Stimulated activated CD8-positive, alpha-beta memory T cell treated with anti-CD3 and anti-CD28 coated beads, Interleukin-4, amount 100 ng/mL, for 1 hour (primary cell): ENCODE measurements at regions not wholly inside any gene's neighbourhood (a gene's known extent, or its start where the extent isn't known, plus 50 kb on each side); places are given as distances from the start of the nearest gene placed in this dataset.
"Not testable (repeated sequence)": the region's sequence is repeated elsewhere in the genome, so short reads cannot be mapped to it uniquely, and the experiment has no call there.

Experiments
- DNase-seq, 2 donors: peaks; one replicate each; pipeline ENCODE4 v3.0.0-alpha.2; 2020; ENCODE audit warnings: low read depth in 2 of 2, low spot score in 1 of 2

DNA sequence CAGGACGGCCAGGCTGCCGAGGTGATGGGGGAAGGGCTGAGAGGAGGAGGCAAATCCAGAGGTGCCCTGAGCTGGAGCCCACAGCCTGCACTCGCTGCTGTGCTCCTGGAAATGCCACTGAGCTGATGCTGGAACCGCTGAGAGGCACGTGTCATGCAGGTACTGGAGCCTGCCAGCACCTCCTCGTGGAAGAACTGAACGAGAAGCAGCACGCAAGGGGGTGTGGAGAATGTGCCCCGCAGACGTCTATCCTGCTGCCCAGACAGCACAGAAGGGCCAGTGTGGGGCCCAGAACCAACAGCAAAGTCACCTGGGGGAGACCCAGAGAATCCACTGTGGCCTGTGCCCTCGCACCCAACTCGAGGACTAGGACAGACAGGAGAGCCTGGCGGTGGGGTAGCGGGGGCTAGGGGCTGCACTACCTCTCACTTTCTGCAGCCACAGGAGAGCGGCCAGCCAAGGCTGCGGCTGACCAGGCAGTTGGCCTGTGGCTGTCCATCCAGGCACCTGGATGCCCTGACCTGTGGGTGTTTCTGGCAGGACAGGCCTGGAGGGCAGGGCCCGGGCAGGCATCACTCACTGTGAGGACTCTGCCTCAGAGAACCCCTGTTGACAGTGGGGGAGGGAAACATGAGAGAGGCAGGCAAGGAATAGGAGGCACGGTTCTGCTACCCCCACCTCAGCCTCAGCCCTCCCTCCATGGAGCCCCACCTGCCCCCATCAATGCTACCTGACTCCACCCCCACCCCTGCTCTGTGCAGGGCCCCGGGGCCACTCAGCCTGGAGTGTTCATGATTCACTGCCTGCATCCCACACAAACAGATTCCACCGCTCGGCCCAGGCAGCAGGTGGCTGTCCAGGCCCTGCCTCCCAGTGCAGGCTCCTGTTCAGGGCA lies 213.1 kb downstream of the TBC1D2B start:
- no peak for DNase-seq

DNA sequence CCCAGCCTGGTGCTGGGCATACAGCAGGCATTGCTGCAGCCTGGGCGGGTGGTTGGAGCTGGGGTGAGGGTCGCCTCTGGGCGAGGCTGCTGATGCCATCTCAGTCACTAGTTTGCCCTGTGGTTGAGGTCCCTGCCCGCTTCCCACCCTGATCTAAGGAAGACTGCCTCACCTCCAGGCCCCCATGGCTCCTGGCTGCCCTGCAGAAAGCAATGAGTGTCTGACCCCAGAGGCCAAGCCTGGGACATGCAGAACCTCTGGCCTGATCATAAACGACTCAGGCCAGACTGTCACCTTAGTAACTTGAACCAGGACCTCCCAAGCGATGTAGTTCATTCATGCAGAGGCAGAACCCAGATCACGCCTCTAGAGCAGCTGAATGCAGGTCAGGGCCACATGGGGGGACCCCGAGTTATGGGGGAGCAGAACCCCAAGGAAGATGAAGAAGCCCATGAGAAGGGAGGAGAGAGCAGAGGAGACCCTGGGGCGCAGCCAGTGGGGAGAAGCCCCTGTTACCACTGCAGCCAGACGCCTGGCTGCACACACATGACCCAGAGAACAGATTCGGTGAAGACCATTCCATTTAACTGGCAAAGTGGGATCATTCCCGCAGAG lies 213.9 kb downstream of the TBC1D2B start:
- DNase-seq: no peak

DNA sequence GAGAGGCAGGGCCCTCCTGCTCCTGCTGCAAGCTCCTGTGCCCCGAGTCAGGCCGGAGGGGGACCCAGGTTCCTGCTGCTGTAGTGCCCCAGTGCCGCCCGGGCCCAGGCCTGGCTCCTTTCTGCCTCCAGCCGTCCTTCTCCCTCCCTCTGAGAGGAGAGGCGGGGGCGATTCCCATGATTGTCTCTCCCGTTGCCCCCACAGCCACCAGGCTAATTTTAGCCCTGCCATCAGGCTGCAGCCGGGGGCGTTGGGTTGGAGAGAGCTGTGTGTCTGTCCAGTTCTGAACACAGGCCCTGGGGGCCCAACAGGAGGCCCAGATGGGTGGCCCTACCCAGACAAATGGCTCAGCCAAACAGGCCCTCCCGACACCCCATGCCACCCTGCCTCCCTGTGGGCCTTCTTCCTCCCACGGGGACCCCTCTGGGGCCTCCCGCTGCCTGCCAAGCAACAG lies 214.8 kb downstream of the TBC1D2B start:
- no peak for DNase-seq

DNA sequence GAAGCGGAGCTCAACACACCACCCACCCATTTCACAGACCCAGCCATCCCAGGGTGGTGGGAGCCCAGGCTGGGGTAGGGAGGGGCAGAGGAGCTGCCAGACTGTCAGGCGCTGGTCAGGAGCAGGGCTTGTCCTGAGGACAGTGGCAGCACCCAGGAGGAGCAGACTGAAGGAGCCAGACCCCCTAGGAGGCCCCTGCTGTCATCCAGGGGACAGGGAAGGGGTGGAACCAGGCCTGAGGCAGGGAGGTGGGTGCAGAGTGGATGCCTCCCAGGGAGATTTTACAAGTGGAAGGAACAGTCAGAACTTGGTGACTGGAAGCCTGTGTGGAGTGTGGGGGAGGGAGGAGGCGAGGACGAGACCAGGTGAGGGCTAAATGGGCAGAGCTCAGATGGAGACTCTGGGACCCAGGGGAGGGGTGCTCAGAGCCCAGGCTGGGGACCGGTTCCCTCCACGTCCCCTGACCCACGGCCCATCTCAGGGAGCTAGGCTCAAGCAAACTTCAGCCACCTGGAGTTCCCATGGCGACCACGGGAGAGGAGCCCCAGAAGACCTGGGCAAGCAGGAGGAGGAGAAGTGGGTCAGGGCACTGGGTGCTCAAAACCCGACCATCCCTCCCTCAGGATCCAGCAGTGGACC lies 215.4 kb downstream of the TBC1D2B start:
- not testable (repeated sequence) for DNase-seq

DNA sequence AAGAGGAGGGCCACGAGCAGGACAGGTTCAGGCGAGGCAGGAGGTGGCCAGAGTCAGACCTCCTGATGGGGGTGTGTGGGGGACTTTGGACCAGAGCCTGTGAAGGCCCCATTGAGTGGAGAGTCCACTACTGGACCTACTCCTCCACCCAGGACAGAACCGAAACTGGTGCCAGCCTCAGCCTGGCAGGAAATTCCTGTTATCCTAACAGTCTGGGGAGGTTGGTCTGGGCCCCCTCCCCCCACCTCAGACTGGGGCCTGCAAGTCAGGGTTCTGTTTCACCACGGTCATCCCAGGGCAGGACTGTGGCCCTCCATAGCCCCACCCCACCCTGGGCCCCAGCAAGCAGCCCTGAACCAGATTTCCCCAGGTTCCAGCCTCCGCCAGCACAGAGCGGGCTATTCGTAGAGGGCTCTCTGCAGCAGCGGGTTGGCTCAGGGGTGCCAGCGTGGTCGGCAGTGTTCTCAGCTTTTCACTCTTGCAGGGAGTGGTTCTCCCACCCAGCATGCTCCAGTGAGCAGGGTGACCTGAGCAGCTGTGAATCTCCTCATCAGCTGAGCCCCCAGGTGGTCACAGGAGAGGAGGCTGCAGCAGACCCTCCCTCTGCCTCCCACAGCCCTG lies 217.3 kb downstream of the TBC1D2B start:
- no peak for DNase-seq

DNA sequence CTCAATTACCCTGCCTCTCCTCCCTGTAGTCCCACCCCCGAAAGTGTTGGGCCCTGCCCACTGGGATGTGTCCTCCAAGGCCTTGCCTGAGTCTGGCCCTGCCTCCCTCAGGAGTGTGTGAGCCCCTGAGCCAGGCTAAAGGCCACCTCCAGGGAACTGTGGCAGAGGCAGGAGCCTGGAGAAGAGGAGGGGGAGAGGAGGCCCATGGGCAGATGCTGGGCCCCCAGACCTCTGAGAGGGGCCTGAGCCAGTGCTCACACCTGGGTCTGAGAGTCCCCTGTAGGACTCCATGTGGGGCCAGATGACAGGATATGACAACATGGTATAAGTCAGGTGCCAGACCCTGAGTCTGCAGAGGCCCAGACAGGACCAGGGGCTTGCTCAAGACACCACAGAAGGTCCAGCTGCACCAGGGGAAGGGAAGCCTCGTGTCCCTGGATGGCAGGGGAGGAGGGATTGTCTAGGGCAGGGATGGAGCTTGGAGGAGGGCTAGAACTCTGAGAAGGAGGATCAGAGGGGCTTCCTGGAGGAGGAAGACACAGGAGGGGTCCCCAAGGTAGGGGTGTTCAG lies 217.9 kb downstream of the TBC1D2B start:
- DNase-seq: no peak

DNA sequence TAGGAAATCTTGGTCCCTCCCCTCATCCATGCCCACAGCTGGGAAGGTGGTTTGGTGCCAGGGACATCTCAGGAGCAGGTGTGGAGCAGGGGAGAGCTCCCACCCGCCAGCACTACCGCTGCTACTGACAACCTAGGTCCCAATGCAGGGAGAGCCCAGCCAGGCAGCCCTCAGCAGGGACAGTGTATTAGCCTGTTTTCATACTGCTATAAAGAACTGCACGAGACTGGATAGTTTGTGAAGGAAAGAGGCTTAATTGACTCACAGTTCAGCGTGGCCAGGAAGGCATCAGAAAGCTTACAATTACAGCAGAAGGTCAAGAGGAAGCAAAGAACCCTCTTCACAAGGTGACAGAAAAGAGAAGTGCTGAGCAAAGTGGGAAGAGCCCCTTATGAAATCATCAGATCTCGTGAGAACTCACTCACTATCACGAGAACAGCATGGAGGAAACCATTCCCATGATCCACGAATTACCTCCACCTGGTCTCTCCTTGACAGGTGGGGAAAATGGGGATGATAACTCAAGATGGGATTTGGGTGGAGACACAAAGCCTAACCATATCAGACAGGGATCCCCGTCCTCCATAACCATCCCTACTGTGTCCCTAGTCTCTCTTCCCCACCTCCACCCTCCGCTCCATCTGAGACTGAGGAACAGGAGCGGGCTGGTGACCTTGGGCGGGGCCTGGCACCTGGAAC lies 218.6 kb downstream of the TBC1D2B start:
- no peak for DNase-seq

DNA sequence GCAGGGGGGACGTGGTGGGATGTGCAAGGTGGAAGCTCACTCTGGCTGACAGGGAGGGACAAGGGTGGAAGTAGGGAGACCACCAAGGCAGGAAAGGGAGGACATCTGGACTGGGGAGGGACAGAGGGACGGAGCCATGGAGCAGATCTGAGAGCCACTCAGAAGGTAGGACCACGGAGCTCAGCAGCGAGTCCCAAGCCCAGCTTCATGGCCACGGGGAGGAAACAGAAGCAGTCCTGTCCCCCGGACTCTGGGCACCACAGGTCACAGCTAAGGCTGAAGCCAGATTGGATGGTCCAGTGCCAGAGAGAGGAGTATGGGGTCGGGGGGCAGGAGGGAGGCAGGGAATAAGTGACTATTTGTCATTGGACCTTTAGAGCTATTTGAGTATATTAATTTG lies 220.1 kb downstream of the TBC1D2B start:
- no peak for DNase-seq

DNA sequence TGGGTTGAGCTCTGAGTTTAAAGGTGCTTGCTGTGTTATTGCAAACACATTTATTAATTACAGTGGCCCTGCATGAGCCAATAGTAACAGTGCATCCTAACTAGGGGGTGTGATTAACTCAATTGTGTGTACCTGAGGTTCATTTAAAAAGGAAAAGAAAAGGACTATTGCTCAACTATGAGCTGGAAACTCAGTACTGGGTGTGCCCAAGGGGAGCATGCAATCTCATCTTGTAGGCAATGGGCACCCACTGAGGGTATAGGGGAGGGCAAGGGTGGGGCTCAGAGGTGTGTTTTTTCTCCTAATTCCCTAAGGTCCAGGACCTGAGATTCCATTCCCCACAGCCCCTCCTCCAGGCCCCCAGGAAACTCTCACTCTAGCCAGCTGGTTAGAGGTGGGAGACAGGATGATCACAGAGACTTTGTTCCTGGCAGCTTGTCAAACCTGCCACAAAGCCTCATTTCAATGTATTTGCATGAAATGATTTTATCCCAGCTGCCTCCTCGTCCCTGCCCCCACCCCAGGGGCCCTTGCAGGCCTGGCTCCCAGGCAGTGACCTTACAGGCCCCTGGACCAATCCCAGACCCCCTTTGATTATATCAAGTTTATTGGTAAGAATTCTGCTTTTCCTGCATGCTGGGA lies 220.7 kb downstream of the TBC1D2B start:
- no peak for DNase-seq

DNA sequence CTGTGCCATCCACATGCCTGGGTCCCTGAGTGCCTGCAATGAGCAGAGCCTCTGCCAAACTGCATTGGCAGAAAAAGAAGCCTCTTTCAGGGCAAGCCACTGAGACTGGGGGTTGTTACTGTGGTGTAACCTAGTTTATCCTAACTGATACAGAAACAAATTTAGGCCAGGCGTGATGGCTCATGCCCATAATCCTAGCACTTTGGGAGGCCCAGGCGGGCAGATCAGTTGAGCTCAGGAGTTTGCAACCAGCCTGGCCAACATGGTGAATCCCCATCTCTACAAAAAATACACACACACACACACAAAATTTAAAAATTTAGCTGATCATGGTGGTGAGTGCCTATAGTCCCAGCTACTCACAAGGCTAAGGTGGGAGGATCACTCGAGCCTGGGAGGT lies 221.6 kb downstream of the TBC1D2B start:
- DNase-seq: no peak

DNA sequence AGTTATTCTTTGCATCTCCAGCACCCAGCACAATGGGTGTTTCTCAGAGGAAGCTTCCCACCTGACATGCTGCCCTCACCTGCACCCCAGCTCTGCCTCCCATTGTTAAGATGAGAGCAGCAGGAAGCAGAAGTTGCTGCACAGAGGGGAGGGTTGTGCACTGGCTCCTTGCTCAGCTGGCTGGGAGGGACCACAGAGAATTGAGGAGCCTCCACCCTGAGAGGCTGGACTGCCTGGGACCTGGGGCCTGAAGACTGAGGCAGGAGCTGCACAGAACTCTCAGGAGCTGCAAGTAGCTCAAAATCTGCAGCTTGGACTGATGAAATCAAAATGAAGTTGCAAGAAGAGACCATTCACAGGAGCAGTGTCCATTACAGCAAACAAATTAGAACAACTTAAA lies 222.3 kb upstream of the LINGO1 start:
- DNase-seq: no peak

DNA sequence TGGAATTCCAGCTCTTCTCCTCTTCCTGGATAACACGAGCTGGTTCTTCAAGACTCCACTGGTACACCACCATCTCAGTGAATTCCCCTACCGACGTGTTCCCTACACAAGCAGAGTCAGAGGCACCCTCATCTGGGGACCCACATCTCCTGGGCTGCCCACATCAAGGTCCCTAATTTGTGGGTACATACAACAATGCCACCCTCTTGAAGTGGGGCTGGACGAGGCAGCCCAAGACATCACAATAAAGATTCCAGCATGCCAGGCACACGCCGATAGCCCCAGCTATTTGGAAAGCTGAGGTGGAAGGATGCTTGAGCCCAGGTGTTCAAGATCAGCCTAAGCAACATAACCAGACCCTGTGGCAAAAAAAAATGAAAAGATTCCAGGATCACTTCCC lies 221.2 kb upstream of the LINGO1 start:
- no peak for DNase-seq

DNA sequence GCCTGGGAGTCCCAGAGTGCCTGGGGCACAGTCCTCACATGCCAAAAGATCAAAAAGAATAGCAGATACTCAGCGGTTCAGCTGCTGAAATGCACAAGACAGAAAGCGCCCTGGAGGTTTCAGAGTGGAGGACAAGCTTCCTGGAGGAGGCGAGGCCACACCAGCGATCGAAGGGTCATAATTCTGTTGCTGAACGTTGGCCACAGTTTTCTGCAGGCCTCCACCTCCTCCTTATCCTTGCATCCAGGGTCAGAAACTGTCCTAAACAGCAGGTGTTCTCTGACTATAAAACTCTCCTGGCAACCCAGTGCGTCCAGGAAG lies 220.3 kb upstream of the LINGO1 start:
- DNase-seq: no peak

DNA sequence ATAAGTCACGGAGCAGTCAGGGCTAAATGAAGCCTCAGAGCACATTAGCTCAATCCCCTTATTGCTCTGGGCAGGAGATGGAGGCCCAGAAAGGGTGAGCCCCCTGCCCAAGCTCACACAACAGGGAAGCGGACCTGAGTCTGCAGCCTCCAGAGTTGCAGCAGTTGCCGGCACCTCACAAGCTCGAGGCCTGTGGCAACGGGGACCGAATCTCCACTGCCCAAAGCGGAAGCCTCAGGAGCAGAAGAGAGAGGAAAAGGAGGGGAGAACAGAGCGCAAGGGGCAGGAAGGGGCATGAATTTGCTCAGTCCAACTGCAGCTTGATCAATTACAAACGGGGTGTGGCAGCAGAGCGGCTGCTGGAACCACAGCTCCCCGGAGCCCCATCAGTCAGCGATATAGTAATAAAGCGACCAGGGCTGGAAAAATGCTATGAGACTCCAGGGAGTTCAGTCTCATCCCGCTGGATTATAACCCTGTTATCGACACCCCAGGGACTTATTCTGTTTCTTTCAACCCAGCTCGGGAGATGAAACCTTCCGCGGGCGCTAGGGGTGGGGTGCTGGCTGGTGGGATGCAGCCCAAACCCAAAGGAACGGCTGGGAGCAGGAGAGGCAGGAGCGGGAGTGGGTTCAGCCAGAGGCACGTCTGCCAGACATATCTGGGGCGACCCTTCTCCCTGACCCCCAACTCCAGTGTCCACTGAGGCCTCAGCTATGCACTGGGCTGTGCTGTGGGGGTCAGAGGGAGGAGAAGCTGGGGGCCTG lies 219.7 kb upstream of the LINGO1 start:
- DNase-seq: no peak

DNA sequence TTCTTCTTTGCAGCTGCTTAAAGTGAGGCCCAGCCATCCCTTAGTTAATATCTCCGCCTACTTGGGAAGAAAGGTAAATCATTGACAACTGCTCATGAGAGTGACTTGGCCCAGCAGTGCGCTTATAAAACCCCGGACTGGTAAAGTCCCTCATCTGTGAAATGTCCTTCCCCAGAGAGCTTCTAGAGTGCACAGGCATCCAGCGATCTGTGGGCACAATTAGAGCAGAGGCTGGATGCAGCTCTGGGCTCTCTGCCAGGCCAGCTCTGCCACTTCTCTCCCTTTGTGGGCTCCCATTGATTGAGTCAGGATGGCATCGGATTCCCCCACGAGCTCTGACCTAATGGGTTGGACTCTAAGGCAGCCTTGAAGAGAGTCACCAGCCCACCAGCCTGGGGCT lies 219.0 kb upstream of the LINGO1 start:
- DNase-seq: no peak

DNA sequence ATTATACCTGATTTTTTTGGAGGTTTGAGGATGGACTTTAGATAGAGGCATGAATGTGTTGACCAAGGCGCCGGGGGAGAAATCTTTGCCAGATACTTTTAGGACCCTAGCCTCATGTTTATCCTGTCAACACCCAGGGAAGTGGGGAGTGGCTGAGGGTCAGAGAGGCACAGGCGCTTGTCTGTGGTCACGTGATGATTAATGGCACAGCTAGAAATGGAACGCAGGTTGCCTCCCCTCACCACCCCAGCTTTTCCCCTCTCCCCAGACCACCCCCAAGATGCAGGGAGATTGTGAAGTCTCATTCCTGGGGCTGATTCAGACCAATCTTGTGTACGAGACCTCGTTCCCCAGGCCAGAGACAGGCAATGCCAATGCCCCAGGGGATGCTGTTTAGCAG lies 218.4 kb upstream of the LINGO1 start:
- DNase-seq: no peak

DNA sequence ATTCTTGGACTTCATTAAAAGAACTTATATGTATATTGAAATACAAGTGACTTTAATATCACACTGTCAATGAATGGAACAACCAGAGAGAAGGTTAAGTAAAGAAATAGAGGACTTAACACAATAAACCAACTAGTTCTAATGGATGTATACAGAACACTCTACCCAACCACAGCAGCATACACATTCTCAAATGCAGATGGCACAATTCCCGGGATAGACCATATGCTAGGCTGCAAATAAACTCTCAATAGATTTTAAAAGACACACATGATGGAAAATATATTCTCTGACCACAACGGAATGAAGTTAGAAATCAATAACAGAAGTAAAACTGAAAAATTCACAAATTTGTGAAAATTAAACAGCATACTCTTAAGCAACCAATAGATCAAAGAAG lies 214.3 kb upstream of the LINGO1 start:
- no peak for DNase-seq

DNA sequence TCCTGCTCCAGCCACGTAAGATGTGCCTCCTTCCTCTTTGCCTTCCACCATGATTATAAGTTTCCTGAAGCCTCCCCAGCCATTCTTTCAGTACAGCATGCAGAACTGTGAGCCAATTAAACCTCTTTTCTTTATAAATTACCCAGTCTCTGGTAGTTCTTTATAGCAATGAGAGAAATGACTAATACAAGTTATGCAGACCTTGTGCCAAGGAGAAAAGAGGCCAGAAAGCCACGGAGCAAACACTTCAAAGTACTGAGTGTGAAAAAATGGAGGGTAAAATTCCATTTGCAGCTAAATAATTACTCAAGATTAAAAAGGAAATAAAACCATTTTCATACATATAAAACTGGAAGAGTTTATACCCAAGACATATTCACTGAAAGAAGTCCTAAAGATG lies 213.6 kb upstream of the LINGO1 start:
- DNase-seq: no peak

DNA sequence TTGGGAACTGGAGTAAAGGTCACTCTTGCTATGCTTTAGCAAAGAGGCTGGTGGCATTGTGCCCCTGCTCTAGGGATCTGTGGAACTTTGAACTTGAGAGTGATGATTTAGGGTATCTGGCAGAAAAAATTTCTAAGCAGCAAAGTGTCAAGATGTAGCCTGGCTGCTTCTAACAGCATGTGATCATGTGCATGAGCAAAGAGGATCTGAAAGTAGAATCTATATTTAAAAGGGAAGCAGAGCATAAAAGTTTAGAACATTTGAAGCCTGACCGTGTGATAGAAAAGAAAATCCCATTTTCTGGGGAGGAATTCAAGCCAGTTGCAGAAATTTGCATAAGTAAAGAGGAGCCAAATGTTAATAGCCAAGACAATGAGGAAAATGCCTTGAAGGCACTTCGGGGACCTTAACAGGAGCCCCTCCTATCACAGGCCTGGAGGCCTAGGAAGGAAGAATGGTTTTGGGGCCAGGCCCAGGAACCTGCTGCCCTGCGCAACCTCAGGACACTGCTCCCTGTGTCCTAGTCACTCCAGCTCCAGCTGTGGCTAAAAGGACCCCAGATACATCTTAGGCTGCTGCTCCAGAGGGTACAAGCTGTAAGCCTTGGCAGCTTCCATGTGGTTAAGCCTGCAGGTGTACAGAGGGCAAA lies 212.2 kb upstream of the LINGO1 start:
- DNase-seq: no peak
